HG03558 (cell line): ENCODE measurements at regions not wholly inside any gene's neighbourhood (a gene's known extent, or its start where the extent isn't known, plus 50 kb on each side); places are given as distances from the start of the nearest gene placed in this dataset.

Experiments
- ATAC-seq: cut with Tn5 transposase; IDR thresholded peaks from one replicate; pipeline ENCODE4 v1.9.1; 2021; ENCODE audit warnings: moderate number of reproducible peaks; ENCODE audit not compliant: unreplicated experiment; ENCODE audit errors: extremely low read depth

DNA sequence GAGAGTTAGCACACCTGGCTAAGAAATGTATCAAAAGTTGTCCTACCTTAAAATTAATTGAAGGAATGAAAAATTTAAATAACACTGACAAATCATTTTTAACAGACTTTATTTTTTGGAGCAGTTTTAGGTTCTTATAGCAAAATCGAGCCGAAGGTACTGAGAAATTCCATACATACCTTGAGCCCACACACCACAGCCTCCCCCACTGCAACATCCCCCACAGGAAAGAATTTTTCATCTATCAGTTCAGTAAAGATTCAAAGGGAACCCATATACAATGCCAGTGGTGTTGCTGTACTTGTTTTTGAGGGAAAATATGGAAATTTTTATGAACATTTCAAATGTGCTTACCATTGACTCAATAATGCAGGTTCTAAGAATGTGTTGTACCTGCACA lies 169.8 kb upstream of the HS6ST1 start:
- ATAC-seq = no peak

- no peak for ATAC-seq
Measured at GRCh38 chr2:128489526-128490273, 171.0 kb upstream of the HS6ST1 start.

DNA sequence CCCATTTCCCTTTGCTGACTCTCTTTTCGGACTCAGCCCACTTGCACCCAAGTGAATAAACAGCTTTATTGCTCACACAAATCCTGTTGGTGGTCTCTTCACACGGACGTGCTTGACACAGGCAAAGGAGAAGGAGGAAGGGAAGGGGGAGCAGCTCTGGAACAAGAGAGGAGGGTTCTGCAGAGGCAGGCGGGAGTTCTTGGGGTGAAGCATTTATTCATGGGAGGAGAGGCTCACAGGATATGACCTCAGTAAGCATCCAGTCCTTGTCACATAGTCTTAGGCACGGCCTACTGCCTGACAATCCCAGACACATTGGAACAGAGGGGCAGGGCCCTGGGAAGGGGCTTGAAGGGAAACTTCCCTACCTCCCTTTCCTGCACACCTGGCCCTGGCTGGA lies 171.7 kb upstream of the HS6ST1 start:
- no peak for ATAC-seq

DNA sequence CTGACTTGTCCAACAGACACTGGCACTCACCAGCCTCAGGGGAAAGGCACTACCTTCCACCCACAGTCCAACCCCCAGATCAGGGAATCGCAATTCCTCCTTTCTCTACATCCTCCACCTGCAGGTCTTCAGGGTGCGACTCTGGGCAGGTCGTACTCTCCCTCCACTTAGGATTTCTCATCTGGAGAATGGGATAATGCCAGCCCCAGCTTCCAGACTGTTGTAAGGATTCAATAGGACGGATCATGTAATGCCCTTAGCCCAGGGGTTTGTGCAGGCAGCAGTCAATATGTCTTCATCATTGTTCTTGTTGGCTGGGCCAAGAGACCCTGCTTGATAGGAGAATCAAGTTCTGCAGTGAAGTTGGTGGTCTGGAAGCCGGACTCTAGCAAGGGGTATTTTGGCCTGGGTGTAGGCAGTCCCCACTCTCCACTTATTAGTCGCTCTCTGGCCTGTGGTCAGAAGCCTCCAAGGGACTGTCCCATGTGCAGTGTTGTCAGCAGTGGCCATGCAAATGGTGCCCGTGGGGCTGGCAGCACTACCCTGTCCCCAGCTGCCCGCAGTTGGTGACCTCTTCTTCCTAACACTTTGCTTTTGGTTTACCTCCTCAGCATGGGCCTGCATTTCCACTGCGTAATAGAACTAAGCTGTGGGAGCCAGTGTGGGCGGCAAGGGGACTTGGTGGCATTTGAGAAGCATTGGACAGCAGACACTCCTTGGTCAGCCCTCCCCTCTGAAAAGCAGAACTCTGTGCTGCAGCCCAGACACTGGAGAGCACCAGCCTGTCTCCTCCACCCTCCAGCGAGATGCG lies 172.4 kb upstream of the HS6ST1 start:
- no peak for ATAC-seq

DNA sequence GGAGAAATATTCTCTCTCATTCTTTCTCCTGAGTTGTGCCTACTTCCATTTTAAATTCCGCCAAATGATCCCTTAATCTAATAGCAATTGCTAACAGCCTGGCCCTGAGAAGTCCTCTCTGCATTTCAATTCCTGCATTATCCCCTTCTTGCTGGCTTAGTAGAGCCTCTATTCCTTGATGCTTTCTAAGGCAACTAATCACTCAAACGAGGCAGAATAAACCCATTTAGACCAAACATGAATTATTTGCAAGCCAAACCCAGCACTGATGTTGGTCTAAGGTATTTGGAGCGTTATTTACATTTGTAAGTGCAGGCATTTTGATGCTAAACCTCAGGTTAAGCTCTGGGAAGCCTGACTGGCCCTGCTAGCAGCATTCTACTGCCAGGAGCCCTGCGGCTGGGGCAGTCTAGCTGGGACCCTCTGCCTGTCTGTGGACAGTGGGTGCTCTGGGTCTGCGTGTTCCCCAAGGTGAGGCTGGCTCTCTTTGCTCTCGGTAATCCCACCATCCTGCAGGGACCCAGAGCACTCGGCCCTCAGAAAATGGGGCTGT lies 173.1 kb upstream of the HS6ST1 start:
- no peak for ATAC-seq

DNA sequence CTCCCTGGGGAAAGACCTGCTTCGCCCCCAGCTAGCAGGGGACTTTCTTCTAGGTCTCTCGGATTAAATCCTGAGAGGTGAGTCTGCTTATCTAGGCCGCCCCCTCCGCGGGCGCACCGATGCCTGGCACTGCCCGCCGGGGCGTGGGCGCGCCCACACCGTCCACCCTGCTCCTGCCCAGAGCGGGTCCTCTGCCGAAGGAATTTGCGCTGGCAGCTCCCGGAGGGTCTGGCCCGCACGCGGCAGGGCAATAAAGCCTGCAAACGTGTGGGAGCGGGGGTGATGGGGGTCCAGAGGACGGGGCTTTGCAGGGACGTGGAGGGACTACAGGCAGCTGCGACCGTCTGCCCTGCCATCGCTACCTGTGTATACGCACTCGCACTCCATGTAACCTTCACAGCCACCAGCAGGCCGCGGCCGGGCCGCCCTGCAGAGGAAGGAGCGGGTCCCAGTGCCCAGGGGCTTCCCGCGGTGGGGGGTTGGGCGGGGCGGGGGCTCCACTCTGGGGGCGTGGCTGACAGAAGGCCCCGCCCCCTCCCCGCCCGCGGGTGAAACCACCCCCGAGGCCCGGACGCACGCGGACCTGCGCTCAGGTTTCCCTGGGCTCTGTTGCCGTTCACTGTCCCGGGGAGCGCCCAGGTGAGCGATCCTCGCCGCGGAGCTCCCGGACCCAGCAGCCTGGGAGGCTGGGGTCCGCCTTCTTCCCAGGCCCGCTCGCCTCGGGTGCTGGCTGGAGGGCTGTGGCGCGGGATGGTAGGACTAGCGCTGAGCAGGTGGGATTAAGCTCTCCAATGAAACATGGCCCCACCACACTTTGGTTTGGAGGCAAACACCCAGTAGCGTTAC lies 174.5 kb upstream of the HS6ST1 start:
- ATAC-seq = no peak

- no peak for ATAC-seq
Measured at GRCh38 chr2:128493880-128494279, 175.2 kb upstream of the HS6ST1 start.

DNA sequence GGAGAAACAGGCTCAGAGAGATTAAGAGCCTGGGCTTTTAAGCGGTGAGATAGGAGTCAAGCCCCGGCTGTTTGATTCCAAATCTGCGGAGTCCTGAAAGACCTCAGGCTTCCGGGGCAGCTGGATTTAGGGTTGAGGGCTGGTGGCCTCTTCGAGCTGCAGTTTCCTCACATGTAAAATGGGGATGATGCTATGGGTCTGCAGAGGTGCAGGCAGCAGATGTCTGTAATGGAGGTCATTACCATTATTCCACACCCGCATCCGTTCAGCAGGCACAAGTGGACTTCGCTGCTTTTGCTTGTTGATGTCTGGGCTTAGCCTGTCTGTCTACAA lies 175.6 kb upstream of the HS6ST1 start:
- ATAC-seq = no peak

- ATAC-seq = no peak
Measured at GRCh38 chr2:128494640-128495321, 176.1 kb upstream of the HS6ST1 start.

- no peak for ATAC-seq
Measured at GRCh38 chr2:128495996-128496547, 177.4 kb upstream of the HS6ST1 start.

- no peak for ATAC-seq
Measured at GRCh38 chr2:128496700-128497099, 178.0 kb upstream of the HS6ST1 start.

GRCh38 chr2:128497461-128497860 lies 178.8 kb upstream of the HS6ST1 start:
- ATAC-seq = no peak

GRCh38 chr2:128498086-128498485 lies 179.4 kb upstream of the HS6ST1 start:
- no peak for ATAC-seq

- ATAC-seq = no peak
Measured at GRCh38 chr2:128498589-128498988, 179.9 kb upstream of the HS6ST1 start.

DNA sequence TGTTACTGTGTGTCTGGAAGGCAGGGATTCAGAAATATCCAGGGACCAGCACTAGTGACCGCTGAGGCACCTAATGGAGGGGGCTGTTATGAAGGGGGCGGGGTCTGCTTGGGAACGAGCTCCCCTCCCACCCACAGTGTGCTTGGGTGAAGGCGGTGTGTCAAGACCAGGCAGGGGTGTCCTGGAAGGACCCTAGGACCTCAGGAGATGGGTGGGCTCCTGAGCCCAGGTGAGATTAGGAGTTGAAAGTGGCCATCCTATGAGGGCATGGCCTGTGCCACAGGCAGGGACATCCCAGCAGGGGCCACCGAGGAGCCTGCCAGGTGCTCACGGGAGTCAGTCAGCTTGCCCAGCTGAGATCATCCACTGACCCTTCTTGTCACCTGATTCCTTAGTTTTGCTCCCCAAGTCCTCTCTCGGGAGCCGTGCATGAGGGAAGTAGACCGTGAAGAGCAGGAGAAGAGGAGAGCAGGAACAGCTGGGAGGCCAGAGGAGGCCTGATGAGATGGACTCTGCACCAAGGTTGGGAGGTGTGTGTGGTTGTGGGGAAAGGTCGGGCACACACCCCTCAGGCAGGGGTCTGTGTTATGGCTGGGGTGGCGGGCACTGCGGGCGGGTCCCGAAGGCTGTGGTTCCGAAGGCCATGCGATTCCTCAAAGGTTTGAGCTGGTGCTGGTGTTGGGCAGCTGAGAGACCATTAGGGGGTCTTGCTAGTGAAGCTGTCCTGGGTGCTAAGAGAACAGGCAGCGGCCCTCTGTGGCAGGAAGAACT lies 180.9 kb upstream of the HS6ST1 start:
- no peak for ATAC-seq

- no peak for ATAC-seq
Measured at GRCh38 chr2:128500138-128500800, 181.6 kb upstream of the HS6ST1 start.

- ATAC-seq = no peak
Measured at GRCh38 chr2:128501006-128501690, 182.5 kb upstream of the HS6ST1 start.

DNA sequence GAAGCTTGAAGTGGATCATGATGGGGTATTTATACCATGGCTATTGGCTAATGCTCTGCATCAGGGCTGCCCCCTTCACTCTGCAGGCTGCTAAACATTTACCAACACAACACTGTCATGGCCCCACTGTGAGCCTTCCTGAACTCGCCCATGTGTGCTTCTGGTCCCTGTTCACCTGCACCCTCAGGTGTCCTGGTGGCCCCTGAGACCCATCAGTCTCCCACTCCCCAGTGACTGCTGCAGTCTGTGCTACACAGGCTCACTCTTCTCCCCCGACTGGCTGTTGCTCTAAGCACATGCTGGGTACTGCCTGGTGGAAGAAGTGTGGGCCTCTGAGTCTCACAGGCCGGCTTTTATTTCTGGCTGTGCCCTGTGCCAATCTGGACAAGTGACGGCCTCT lies 183.0 kb upstream of the HS6ST1 start:
- ATAC-seq = no peak
